DOHH2 (cell line): ENCODE measurements at regions not wholly inside any gene's neighbourhood (a gene's known extent, or its start where the extent isn't known, plus 50 kb on each side); places are given as distances from the start of the nearest gene placed in this dataset.

Experiments used
- EZH2phosphoT487 ChIP-seq: fragments of 200-600 bp; sonication (generic); IDR thresholded peaks from 2 replicates; pipeline ENCODE4 v1.6.1; 2017; ENCODE audit warnings: borderline replicate concordance, mild to moderate bottlenecking, antibody characterized with exemption, low read length, moderate library complexity, mixed read lengths
- TF ChIP-seq, protein P1 (sequence below): fragments of 200-600 bp; sonication (generic); IDR thresholded peaks from one replicate; pipeline ENCODE4 v1.5.1; 2014; ENCODE audit warnings: antibody characterized with exemption, mild to moderate bottlenecking, low read depth, low read length; ENCODE audit not compliant: poor library complexity, severe bottlenecking

GRCh38 chr11:33520112-33520511 lies 180.5 kb downstream of the C11orf91 start:
- TF ChIP-seq, protein P1, sequence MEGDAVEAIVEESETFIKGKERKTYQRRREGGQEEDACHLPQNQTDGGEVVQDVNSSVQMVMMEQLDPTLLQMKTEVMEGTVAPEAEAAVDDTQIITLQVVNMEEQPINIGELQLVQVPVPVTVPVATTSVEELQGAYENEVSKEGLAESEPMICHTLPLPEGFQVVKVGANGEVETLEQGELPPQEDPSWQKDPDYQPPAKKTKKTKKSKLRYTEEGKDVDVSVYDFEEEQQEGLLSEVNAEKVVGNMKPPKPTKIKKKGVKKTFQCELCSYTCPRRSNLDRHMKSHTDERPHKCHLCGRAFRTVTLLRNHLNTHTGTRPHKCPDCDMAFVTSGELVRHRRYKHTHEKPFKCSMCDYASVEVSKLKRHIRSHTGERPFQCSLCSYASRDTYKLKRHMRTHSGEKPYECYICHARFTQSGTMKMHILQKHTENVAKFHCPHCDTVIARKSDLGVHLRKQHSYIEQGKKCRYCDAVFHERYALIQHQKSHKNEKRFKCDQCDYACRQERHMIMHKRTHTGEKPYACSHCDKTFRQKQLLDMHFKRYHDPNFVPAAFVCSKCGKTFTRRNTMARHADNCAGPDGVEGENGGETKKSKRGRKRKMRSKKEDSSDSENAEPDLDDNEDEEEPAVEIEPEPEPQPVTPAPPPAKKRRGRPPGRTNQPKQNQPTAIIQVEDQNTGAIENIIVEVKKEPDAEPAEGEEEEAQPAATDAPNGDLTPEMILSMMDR: no peak
- TF ChIP-seq EZH2phosphoT487: no peak
